Fibroblast of lung (primary cell): ENCODE measurements at regions not wholly inside any gene's neighbourhood (a gene's known extent, or its start where the extent isn't known, plus 50 kb on each side); places are given as distances from the start of the nearest gene placed in this dataset.

Experiments
- DNase-seq, 2 donors: peaks; one replicate each; pipeline versions ENCODE4 v3.0.0 to v3.0.0-alpha.2; 2010; ENCODE audit warnings: low read depth in 2 of 2
- H2AFZ ChIP-seq: 2 replicates; pipeline ENCODE4 v1.5.1; 2012; ENCODE audit warnings: low read length, control low read depth, inconsistent platforms
- H3K27ac ChIP-seq: 2 replicates; pipeline ENCODE4 v1.5.1; 2011; ENCODE audit warnings: low read length, control low read depth; ENCODE audit not compliant: insufficient read depth
- H3K27me3 ChIP-seq: 2 replicates; pipeline ENCODE4 v1.5.1; 2011; ENCODE audit warnings: mild to moderate bottlenecking, low read length; ENCODE audit not compliant: control insufficient read depth, insufficient read depth
- H3K36me3 ChIP-seq: 2 replicates; pipeline ENCODE4 v1.5.1; 2011; ENCODE audit warnings: low read length; ENCODE audit not compliant: control insufficient read depth, insufficient read depth
- H3K4me1 ChIP-seq: 2 replicates; pipeline ENCODE4 v1.5.1; 2011; ENCODE audit warnings: low read length; ENCODE audit not compliant: control insufficient read depth, insufficient read depth; ENCODE audit errors: extremely low read depth
- H3K4me2 ChIP-seq: 2 replicates; pipeline ENCODE4 v1.5.1; 2011; ENCODE audit warnings: low read length, control low read depth; ENCODE audit not compliant: insufficient read depth; ENCODE audit errors: extremely low read depth
- H3K4me3 ChIP-seq, 4 experiments: fragments of 200-600 bp in 1 of 4; sonication (generic) in 1 of 4; replicated peaks in 1 of 4; 2 replicates each; pipeline ENCODE4 v1.5.1; 2011 to 2016; ENCODE audit warnings: low read length in 4 of 4, low read depth in 3 of 4, mild to moderate bottlenecking in 3 of 4, control low read depth in 2 of 4, inconsistent platforms in 1 of 4, mixed read lengths in 1 of 4; ENCODE audit not compliant: insufficient read depth in 1 of 4; ENCODE audit errors: control extremely low read depth in 1 of 4
- H3K79me2 ChIP-seq: 2 replicates; pipeline ENCODE4 v1.5.1; 2012; ENCODE audit warnings: mild to moderate bottlenecking, low read length, inconsistent platforms; ENCODE audit not compliant: control insufficient read depth, insufficient read depth
- H3K9ac ChIP-seq: 2 replicates; pipeline ENCODE4 v1.5.1; 2011; ENCODE audit warnings: mild to moderate bottlenecking, low read length, control low read depth; ENCODE audit not compliant: insufficient read depth
- H3K9me3 ChIP-seq: 2 replicates; pipeline ENCODE4 v1.5.1; 2012; ENCODE audit warnings: low read depth, low read length; ENCODE audit not compliant: control insufficient read depth, insufficient read depth
- H4K20me1 ChIP-seq: 2 replicates; pipeline ENCODE4 v1.5.1; 2011; ENCODE audit warnings: low read length; ENCODE audit not compliant: control insufficient read depth, insufficient read depth; ENCODE audit errors: extremely low read depth
- EZH2 ChIP-seq: IDR thresholded peaks from 2 replicates; pipeline ENCODE4 v1.5.1; 2012; ENCODE audit warnings: low read length, control low read depth, mild to moderate bottlenecking; ENCODE audit errors: missing control alignments
- TF ChIP-seq, protein P1 (sequence below), 2 donors: IDR thresholded peaks in 1 of 2; conservative IDR thresholded peaks in 1 of 2; 1 replicate in 1 of 2; 2 replicates in 1 of 2; pipeline ENCODE4 v1.5.1; 2011 to 2012; ENCODE audit warnings: low read length in 2 of 2, control low read depth in 1 of 2, inconsistent platforms in 1 of 2, low read depth in 1 of 2, mild to moderate bottlenecking in 1 of 2

DNA sequence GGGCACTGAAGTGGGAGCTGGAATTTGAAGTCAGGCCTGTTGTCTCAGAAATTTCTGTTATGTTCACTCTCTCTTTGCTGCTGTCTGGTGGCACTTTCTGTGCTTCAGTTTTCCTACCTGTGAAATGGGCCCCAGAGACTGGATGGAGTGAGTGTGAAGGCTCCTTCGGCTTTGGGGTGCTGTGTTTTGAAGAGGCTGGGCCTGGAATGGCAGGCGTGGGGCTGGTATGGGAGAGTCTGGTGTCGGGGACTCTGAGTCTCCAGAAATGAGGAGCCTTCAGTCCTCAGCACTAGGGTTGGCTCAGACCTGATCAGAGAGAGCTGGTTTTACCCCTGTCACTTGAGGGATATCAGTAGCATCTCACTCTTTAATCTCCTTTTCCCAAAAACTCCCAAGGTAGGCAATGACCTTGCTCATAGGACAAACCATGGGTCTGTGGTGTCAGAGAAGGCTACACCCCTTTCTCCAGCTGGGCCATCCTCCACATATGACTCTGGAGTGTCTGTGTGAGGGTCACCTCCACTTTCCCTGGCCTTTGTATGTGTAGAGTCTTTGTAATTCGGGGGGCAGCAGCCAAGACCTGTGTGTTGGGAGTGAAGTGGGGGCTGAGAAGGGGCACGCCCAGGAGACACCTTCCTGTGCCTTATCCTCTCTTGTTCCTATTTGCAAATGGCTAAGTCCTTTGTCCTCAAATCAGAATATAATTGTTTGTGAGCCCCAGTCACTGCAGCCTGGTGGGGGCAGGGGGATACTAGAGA is 279.9 kb downstream of the PTPRU start:
- H3K27me3 ChIP-seq: no peaks in the 10 kb centered on the region
- H3K4me1 ChIP-seq: no peaks in the 10 kb centered on the region
- H3K27ac ChIP-seq: no peak overlapping the region
- H2AFZ ChIP-seq: no peak overlapping the region
- no peaks in the 10 kb centered on the region for H3K9me3 ChIP-seq
- TF ChIP-seq EZH2: no peak
- TF ChIP-seq, protein P1, sequence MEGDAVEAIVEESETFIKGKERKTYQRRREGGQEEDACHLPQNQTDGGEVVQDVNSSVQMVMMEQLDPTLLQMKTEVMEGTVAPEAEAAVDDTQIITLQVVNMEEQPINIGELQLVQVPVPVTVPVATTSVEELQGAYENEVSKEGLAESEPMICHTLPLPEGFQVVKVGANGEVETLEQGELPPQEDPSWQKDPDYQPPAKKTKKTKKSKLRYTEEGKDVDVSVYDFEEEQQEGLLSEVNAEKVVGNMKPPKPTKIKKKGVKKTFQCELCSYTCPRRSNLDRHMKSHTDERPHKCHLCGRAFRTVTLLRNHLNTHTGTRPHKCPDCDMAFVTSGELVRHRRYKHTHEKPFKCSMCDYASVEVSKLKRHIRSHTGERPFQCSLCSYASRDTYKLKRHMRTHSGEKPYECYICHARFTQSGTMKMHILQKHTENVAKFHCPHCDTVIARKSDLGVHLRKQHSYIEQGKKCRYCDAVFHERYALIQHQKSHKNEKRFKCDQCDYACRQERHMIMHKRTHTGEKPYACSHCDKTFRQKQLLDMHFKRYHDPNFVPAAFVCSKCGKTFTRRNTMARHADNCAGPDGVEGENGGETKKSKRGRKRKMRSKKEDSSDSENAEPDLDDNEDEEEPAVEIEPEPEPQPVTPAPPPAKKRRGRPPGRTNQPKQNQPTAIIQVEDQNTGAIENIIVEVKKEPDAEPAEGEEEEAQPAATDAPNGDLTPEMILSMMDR (conservative IDR thresholded peaks at IDR 0.05 in 1 of 2, IDR thresholded peaks at IDR 0.05 in 1 of 2; ENCODE audit: low read depth in 1 of 2, low read length in 2 of 2): no peak
- DNase-seq: no peak
- no peaks in the 10 kb centered on the region for H4K20me1 ChIP-seq
- H3K4me3 ChIP-seq: no peak overlapping the region
- no peaks in the 10 kb centered on the region for H3K79me2 ChIP-seq
- no peaks in the 10 kb centered on the region for H3K36me3 ChIP-seq
- no peak overlapping the region for H3K4me2 ChIP-seq
- no peak overlapping the region for H3K9ac ChIP-seq

DNA sequence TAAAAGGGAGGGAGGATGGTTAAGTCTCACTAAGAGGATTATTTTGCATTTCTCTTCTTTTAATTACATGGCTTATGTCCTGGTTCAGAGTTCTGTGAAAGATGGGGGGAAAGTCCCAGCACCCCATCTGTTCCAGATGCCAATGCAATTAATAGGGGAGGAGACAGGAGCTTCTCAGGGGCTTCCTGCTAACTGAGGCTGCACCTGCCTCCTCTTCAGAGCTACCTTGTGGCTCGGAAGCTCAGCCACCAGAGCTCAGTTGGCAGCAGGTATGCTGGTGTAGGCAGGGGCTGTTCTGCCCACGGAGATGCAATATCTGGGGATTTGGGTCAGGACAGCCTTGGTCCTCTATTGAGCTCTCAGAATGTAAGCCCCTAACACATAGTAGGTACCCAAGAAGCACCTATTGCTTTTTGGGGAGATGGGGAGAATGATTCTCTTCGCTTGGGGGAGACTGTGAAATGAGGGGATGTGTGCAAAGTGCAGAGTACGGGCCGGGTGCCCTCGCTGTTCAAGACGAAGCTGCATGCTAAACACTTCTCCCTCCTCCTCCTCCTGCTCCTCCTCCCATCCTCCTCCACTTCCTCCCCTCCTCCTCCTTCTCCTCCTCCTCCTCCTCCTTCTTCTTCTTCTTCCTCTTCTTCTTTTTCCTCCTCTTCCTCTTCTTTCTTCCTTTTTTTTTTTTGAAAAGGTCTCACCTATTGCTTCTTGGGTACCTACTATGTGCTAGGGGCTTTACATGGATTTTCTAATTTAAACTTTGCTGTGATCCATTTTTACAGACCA is 279.0 kb downstream of the PTPRU start:
- Histone ChIP-seq H3K4me2 (no peak overlapping the region), H3K4me1 (no peaks in the 10 kb centered on the region), H3K9ac (no peak overlapping the region), H4K20me1 (no peaks in the 10 kb centered on the region), H3K36me3 (no peaks in the 10 kb centered on the region), H2AFZ (no peak overlapping the region), H3K4me3 (no peak overlapping the region), H3K27me3 (no peaks in the 10 kb centered on the region), H3K9me3 (no peaks in the 10 kb centered on the region), H3K27ac (no peak overlapping the region), H3K79me2 (no peaks in the 10 kb centered on the region)
- no peak for DNase-seq
- TF ChIP-seq EZH2: no peak
- TF ChIP-seq, protein P1 (conservative IDR thresholded peaks at IDR 0.05 in 1 of 2, IDR thresholded peaks at IDR 0.05 in 1 of 2; ENCODE audit: low read depth in 1 of 2, low read length in 2 of 2): no peak

DNA sequence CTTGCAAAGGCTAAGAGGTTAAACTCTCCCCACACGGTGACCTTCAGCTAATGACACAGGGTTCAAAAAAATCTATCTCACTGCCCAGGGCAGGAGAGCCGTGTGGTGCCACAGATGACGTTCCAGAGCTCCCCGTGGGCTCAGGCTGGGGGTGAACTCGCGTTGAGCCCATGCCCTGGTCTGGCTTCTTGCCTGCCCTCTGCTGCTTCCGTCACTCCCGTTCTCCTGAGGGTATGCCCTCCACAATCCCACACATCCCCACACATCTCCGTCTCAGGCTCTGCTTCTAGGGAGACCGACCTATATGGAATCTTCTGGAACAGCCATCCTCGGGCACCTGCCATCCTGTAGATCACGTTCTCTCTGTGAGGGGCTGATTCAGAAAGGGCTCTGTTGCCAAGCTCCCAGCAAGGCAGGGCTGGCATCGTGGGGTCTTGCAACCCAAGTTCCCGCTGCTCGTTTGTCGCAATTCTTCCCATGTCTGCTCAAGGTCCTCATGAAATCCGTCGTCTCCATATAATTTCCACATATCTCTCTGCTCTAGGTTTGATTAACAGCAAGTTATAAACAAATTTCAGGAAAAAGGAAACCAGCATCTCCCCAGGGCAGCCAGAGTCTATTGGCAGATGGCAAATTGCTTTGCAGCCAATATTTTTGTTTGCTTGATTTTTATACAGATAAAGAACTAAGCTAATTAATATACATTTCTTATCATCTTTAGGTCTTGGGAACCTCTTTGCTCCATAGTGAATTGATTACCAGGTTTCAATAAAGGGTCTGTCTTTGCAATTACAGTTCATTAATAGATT is 278.2 kb downstream of the PTPRU start:
- Histone ChIP-seq H3K79me2 (no peaks in the 10 kb centered on the region), H3K9ac (no peak overlapping the region), H3K36me3 (no peaks in the 10 kb centered on the region), H3K4me2 (no peak overlapping the region), H3K4me1 (no peaks in the 10 kb centered on the region), H3K27me3 (no peaks in the 10 kb centered on the region), H3K4me3 (no peak overlapping the region), H4K20me1 (no peaks in the 10 kb centered on the region), H2AFZ (no peak overlapping the region), H3K9me3 (no peaks in the 10 kb centered on the region), H3K27ac (no peak overlapping the region)
- TF ChIP-seq, protein P1 (conservative IDR thresholded peaks at IDR 0.05 in 1 of 2, IDR thresholded peaks at IDR 0.05 in 1 of 2; ENCODE audit: low read depth in 1 of 2, low read length in 2 of 2): no peak
- TF ChIP-seq EZH2: no peak
- no peak for DNase-seq
